Tibial nerve (tissue), 4 donors: ENCODE measurements at regions not wholly inside any gene's neighbourhood (a gene's known extent, or its start where the extent isn't known, plus 50 kb on each side); places are given as distances from the start of the nearest gene placed in this dataset.

ENCODE experiments used
- CTCF ChIP-seq, 5 experiments: fragments of 200-600 bp in 3 of 5; fragments of 450-650 bp in 2 of 5; sonication (generic) in 3 of 5; IDR thresholded peaks; one replicate each; pipeline ENCODE4 v1.5.1; 2016 to 2019; ENCODE audit warnings: antibody characterized with exemption in 5 of 5, mild to moderate bottlenecking in 3 of 5, moderate library complexity in 2 of 5
- EP300 ChIP-seq, 2 donors: sonication (generic); formaldehyde crosslinking; IDR thresholded peaks; one replicate each; pipeline ENCODE4 v1.6.1; 2017; ENCODE audit warnings: antibody characterized with exemption in 2 of 2, mild to moderate bottlenecking in 1 of 2
- POLR2A ChIP-seq, 2 donors: fragments of 450-650 bp; IDR thresholded peaks; one replicate each; pipeline ENCODE4 v1.6.1; 2017; ENCODE audit warnings: antibody characterized with exemption in 2 of 2, mild to moderate bottlenecking in 2 of 2, moderate library complexity in 2 of 2

GRCh38 chr20:57032847-57033246 lies 233.6 kb downstream of the BMP7 start:
- TF ChIP-seq CTCF (IDR thresholded peaks at IDR 0.05) (no peak), POLR2A (IDR thresholded peaks at IDR 0.05) (no peak), EP300 (IDR thresholded peaks at IDR 0.05) (no peak)
